HG02981 (cell line): ENCODE measurements at regions not wholly inside any gene's neighbourhood (a gene's known extent, or its start where the extent isn't known, plus 50 kb on each side); places are given as distances from the start of the nearest gene placed in this dataset.

Experiments used
- ATAC-seq: cut with Tn5 transposase; IDR thresholded peaks from one replicate; pipeline ENCODE4 v1.9.1; 2021; ENCODE audit warnings: mild to moderate bottlenecking, moderate library complexity; ENCODE audit not compliant: unreplicated experiment

GRCh38 chr5:117463881-117464570, 889.4 kb upstream of the SEMA6A start:
- ATAC-seq, result no peak

- no peak for ATAC-seq
These were observed 887.3 kb upstream of the SEMA6A start for GRCh38 chr5:117461966-117462365.

- peak; percentile 74 for ATAC-seq
These were observed 886.8 kb upstream of the SEMA6A start for GRCh38 chr5:117461403-117461802.

- no peak for ATAC-seq
These were observed 883.0 kb upstream of the SEMA6A start for GRCh38 chr5:117457656-117458055.

GRCh38 chr5:117456866-117457470, 882.3 kb upstream of the SEMA6A start:
- ATAC-seq, result no peak

GRCh38 chr5:117455236-117456233, 880.9 kb upstream of the SEMA6A start:
- peak; percentile 33 for ATAC-seq

GRCh38 chr5:117454716-117455212, 880.1 kb upstream of the SEMA6A start:
- ATAC-seq, result peak; percentile 88

GRCh38 chr5:117436846-117437245, 862.2 kb upstream of the SEMA6A start:
- no peak for ATAC-seq

- no peak for ATAC-seq
These were observed 860.6 kb upstream of the SEMA6A start for GRCh38 chr5:117435203-117435602.

GRCh38 chr5:117434254-117434653, 859.6 kb upstream of the SEMA6A start:
- no peak for ATAC-seq

GRCh38 chr5:117433818-117434217, 859.2 kb upstream of the SEMA6A start:
- ATAC-seq, result no peak

GRCh38 chr5:117431091-117431490, 856.5 kb upstream of the SEMA6A start:
- no peak for ATAC-seq

GRCh38 chr5:117425163-117425562, 850.5 kb upstream of the SEMA6A start:
- ATAC-seq, result no peak

GRCh38 chr5:117424559-117424958, 849.9 kb upstream of the SEMA6A start:
- no peak for ATAC-seq

- ATAC-seq, result no peak
These were observed 842.9 kb upstream of the SEMA6A start for GRCh38 chr5:117417501-117417900.

GRCh38 chr5:117414926-117415325, 840.3 kb upstream of the SEMA6A start:
- no peak for ATAC-seq

GRCh38 chr5:117411701-117412100, 837.1 kb upstream of the SEMA6A start:
- no peak for ATAC-seq

- ATAC-seq, result no peak
These were observed 830.6 kb upstream of the SEMA6A start for GRCh38 chr5:117405197-117405596.

GRCh38 chr5:117394506-117395157, 820.0 kb upstream of the SEMA6A start:
- no peak for ATAC-seq

- no peak for ATAC-seq
These were observed 818.5 kb upstream of the SEMA6A start for GRCh38 chr5:117393125-117393524.

- ATAC-seq, result no peak
These were observed 805.7 kb upstream of the SEMA6A start for GRCh38 chr5:117380316-117380715.
